RWPE1 (cell line): ENCODE measurements at regions not wholly inside any gene's neighbourhood (a gene's known extent, or its start where the extent isn't known, plus 50 kb on each side); places are given as distances from the start of the nearest gene placed in this dataset.
A peak's percentile ranks its signal among the peaks of the same experiment; 100 is the strongest.

Experiments used
- CTCF ChIA-PET: fragments of 350-600 bp; sonication (Branson Sonifier 250); formaldehyde crosslinking; extraction: SDS; loops from one replicate; lab custom pipeline; 2021; lab: Yijun Ruan, JAX
- POLR2A ChIA-PET: fragments of 400-600 bp; formaldehyde crosslinking; extraction: SDS; loops from one replicate; lab custom pipeline; 2020; ENCODE audit warnings: antibody characterized with exemption; ENCODE audit not compliant: low non-redundant PET; lab: Yijun Ruan, JAX
- DNase-seq: peaks from one replicate; pipeline ENCODE4 v3.0.0; 2012; ENCODE audit warnings: low spot score
- H3K27ac ChIP-seq: fragments of 450-650 bp; 2 replicates; pipeline ENCODE4 v1.5.1; 2017
- CTCF ChIP-seq: fragments of 450-650 bp; conservative IDR thresholded peaks from 2 replicates; pipeline ENCODE4 v1.5.1; 2017; ENCODE audit warnings: low read depth, mild to moderate bottlenecking

DNA sequence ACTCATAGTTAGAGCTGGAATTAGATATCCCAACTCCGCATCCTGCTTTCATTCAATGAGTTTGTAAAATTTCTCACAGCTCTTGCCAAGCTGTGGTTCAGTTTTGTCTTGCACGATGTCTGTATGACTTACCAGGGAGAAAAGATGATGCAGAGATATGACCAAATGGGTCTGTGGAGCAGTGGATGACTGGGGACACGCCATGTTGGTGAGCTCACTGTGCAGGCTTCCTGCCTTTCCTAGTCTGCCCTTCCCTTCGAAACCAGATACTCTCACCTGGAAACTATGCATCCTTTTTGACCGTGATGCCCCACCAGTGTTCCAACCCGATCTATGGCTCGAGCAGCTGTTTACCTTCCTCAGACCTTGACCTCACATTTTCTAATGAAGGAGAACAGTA is 262.7 kb upstream of the BMP2 start:
- H3K27ac ChIP-seq, result no peak overlapping the region
- TF ChIP-seq CTCF, result no peak
- DNase-seq, result peak; percentile 10
- CTCF ChIA-PET, result no interaction called here
- POLR2A ChIA-PET, result no interaction called here

DNA sequence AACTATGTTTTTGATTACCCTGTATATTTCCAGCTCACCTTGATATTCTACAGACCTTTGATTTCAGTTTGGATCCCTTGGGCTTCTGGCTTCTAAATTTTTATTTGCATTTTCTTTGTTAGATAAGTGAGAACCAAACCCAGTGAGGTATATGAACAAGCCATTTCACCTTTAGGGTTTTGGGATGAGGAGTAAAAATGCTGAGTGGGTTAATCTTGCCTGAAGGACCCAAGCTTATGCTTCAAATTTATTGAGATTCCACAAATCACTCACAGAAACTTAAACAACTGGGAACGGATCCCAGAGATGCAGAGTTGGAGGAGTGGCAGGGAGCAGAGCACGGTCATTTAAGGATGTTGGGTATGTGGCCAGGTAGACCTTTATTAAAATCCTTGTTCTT is 263.3 kb upstream of the BMP2 start:
- no peak for TF ChIP-seq CTCF
- CTCF ChIA-PET, result no interaction called here
- POLR2A ChIA-PET, result no interaction called here
- no peak for DNase-seq
- no peak overlapping the region for H3K27ac ChIP-seq

GRCh38 chr20:6502999-6503398 is 264.5 kb upstream of the BMP2 start:
- POLR2A ChIA-PET, result no interaction called here
- no peak for TF ChIP-seq CTCF
- CTCF ChIA-PET, result no interaction called here
- no peak for DNase-seq
- H3K27ac ChIP-seq, result no peak overlapping the region

DNA sequence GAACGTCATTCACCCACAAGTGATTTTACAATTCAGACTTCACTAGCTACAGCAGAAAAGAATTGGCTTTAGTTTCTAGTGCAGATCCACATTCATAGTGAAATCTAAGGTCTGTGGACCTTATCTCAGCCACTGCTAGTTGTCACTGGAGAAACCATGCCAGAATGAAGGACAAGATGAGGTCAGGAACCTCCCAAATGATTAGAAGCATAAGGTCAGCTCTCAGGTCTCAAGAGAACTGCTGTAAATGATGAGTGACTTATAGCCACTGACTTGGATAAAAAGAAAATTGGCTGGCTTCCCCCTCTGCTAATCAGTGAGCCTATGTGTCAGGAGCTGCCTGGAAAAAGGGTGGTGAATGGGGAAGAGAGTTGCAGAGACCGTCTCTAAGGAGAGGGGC is 265.3 kb upstream of the BMP2 start:
- ChIA-PET CTCF (no interaction called here), POLR2A (no interaction called here)
- H3K27ac ChIP-seq, result no peak overlapping the region

DNA sequence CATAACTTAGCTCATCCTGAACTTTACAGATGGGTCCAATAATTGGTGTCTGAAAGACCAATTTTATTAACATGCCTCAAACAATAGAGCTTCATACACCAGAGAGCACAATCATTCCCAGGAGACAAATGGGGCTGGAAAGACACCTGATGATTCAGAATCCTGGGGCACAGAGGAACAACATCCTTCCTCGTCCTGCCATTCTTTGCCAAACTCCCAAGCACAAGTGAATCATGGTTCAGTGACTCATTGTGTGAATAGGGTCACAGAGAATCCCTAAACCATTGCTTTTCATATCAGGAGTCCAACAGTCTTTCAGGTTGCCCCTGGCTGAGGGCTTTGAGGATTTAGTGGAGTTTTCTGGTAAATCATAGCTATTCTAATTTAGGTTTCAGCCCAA is 266.4 kb upstream of the BMP2 start:
- ChIA-PET POLR2A (no interaction called here), CTCF (no interaction called here)
- no peak for TF ChIP-seq CTCF
- no peak overlapping the region for H3K27ac ChIP-seq
- DNase-seq, result peak; percentile 93

More for the DNA sequence above, 265.3 kb upstream of the BMP2 start:
- DNase-seq, result no peak
- TF ChIP-seq CTCF, result no peak

GRCh38 chr20:6499566-6499965 is 267.9 kb upstream of the BMP2 start:
- no peak overlapping the region for H3K27ac ChIP-seq
- no peak for DNase-seq
- ChIA-PET CTCF (interaction anchor here (0.6 to 0.7 kb wide), 2 partner anchors 61 to 330 kb away, joined by 3 to 4 read pairs; no protein-coding TSS in a partner anchor), POLR2A (no interaction called here)
- no peak for TF ChIP-seq CTCF

DNA sequence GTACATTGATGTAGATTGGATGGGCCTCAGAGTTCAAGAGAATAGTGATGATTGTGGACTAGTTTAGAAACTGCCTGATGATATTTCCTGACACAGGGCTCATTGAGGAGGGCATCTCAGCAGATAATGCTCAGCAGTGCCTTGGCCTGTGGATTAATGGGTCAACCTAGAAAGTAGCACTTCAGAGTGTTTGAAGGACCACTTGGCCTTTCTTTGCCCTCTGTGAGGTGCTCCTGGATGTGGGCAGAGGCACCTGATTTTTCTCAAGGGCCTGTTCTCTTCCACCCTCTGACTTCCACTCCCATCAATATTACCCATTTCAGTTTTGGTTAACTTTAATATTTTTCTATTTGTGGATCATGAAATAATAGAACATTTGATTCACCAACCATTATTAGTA is 270.6 kb upstream of the BMP2 start:
- CTCF ChIA-PET, result no interaction called here
- POLR2A ChIA-PET, result no interaction called here
- H3K27ac ChIP-seq, result no peak overlapping the region
- TF ChIP-seq CTCF, result no peak
- no peak for DNase-seq
